RWPE2 (cell line): ENCODE measurements at regions not wholly inside any gene's neighbourhood (a gene's known extent, or its start where the extent isn't known, plus 50 kb on each side); places are given as distances from the start of the nearest gene placed in this dataset.
"Not testable (repeated sequence)": the region's sequence is repeated elsewhere in the genome, so short reads cannot be mapped to it uniquely, and the experiment has no call there.

ENCODE experiments used
- ATAC-seq: fragments of 200-7000 bp; cut with Tn5 transposase; 3 replicates; pipeline ENCODE4 v1.9.1; 2021; ENCODE audit warnings: low read depth
- DNase-seq: peaks from one replicate; pipeline ENCODE4 v3.0.0-alpha.2; 2020; ENCODE audit warnings: low spot score
- H3K27ac ChIP-seq: fragments of 450-650 bp; 2 replicates; pipeline ENCODE4 v1.5.1; 2017; ENCODE audit warnings: mild to moderate bottlenecking; ENCODE audit not compliant: poor library complexity, severe bottlenecking
- H3K27me3 ChIP-seq: fragments of 250-450 bp; sonication (Bioruptor Pico); 2 replicates; pipeline ENCODE4 v1.5.1; 2021; ENCODE audit warnings: mild to moderate bottlenecking, moderate library complexity; ENCODE audit not compliant: insufficient read depth, poor library complexity, severe bottlenecking
- H3K36me3 ChIP-seq: fragments of 250-450 bp; sonication (Bioruptor Pico); 2 replicates; pipeline ENCODE4 v1.5.1; 2020; ENCODE audit warnings: low read depth, mild to moderate bottlenecking, moderate library complexity
- H3K4me1 ChIP-seq: fragments of 250-450 bp; sonication (Bioruptor Pico); 2 replicates; pipeline ENCODE4 v1.5.1; 2021; ENCODE audit warnings: mild to moderate bottlenecking, moderate library complexity; ENCODE audit not compliant: insufficient read depth, poor library complexity, severe bottlenecking
- H3K4me3 ChIP-seq: fragments of 250-450 bp; sonication (Bioruptor Pico); 2 replicates; pipeline ENCODE4 v1.5.1; 2021; ENCODE audit warnings: mild to moderate bottlenecking, moderate library complexity; ENCODE audit not compliant: severe bottlenecking
- H3K9me3 ChIP-seq: fragments of 250-450 bp; sonication (Bioruptor Pico); 2 replicates; pipeline ENCODE4 v1.5.1; 2021; ENCODE audit warnings: mild to moderate bottlenecking, moderate library complexity; ENCODE audit not compliant: severe bottlenecking
- TF ChIP-seq, protein P1 (sequence below): fragments of 450-650 bp; IDR thresholded peaks from one replicate; pipeline ENCODE4 v1.5.1; 2017; ENCODE audit warnings: mild to moderate bottlenecking, moderate library complexity; ENCODE audit not compliant: poor library complexity, severe bottlenecking

DNA sequence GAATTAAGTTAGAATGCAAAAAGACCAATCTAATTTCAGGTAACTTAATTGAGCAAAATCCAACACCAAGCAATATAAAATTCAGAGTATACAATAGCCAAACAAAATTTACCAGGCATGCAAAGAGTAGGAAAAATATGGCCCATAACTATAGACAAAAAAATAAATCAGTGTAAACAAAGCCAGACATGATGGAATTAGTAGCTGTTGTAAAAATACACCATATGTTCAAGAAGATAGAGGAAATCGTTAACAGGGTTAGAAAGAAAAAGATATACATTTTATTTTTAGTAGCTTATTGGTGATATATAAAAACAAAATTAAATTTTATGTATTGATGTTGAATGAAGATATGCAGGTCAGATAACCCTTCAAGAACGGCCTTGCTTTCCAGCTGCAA is 621.1 kb upstream of the MIR17HG start:
- TF ChIP-seq, protein P1, sequence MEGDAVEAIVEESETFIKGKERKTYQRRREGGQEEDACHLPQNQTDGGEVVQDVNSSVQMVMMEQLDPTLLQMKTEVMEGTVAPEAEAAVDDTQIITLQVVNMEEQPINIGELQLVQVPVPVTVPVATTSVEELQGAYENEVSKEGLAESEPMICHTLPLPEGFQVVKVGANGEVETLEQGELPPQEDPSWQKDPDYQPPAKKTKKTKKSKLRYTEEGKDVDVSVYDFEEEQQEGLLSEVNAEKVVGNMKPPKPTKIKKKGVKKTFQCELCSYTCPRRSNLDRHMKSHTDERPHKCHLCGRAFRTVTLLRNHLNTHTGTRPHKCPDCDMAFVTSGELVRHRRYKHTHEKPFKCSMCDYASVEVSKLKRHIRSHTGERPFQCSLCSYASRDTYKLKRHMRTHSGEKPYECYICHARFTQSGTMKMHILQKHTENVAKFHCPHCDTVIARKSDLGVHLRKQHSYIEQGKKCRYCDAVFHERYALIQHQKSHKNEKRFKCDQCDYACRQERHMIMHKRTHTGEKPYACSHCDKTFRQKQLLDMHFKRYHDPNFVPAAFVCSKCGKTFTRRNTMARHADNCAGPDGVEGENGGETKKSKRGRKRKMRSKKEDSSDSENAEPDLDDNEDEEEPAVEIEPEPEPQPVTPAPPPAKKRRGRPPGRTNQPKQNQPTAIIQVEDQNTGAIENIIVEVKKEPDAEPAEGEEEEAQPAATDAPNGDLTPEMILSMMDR = no peak
- Histone ChIP-seq H3K4me1 (no peaks in the 10 kb centered on the region), H3K27ac (no peak overlapping the region), H3K27me3 (no peaks in the 10 kb centered on the region), H3K9me3 (peaks cover 3% of the 10 kb centered on the region), H3K4me3 (no peak overlapping the region), H3K36me3 (no peaks in the 10 kb centered on the region)
- no peak for DNase-seq
- ATAC-seq = no peak

DNA sequence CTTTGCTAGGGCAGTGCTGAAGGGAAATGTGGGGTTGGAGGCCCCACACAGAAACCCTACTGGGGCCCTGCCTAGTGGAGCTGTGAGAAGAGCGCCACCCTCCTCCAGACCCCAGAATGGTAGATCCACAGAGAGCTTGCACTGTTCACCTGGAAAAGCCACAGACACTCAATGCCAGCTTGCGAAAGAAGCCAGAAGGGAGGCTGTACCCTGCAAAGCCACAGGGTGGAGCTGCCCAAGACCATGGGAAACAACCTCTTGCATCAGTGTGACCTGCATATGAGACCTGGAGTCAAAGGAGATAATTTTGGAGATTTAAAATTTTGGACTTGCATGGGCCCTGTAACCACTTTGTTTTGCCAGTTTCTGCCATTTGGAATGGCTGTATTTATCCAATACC is 615.4 kb upstream of the MIR17HG start:
- Histone ChIP-seq H3K4me1 (no peaks in the 10 kb centered on the region), H3K27me3 (no peaks in the 10 kb centered on the region), H3K27ac (no peak overlapping the region), H3K36me3 (no peaks in the 10 kb centered on the region), H3K4me3 (no peak overlapping the region), H3K9me3 (no peaks in the 10 kb centered on the region)
- DNase-seq (no peak), ATAC-seq (no peak)
- TF ChIP-seq, protein P1 = no peak

DNA sequence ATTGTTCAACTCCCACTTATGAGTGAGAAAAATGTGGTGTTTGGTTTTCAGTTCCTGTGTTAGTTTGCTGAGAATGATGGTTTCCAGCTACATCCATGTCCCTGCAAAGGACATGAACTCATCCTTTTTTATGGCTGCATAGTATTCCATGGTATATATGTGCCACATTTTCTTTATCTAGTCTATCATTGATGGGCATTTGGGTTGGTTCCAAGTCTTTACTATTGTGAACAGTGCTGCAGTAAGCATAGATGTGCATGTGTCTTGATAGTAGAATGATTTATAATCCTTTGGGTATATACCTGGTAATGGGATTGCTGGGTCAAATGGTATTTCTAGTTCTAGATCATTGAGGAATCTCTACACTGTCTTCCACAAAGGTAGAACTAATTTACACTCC is 613.0 kb upstream of the MIR17HG start:
- not testable (repeated sequence) for ATAC-seq, DNase-seq

DNA sequence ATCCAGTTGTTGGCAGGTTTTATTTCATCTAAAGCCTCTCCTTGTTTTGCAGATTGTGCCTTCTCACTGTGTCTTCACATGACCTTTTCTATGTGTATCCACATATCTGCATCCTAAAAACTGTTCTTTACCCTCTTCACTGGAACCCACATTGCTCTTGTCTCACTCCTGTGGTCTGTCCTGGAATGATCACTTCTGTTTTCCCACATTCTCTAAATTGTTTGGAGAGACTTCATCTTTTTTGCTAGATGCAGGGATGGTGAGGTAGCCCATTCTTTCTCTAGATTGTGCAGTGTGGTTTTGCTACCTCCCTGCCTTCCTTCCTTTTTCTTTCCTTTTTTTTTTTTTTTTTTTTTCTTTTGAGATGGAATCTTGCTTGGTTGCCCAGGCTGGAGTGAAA is 608.6 kb upstream of the MIR17HG start:
- H3K27me3 ChIP-seq = no peaks in the 10 kb centered on the region
- TF ChIP-seq, protein P1 = no peak
- H3K27ac ChIP-seq = no peak overlapping the region
- H3K9me3 ChIP-seq = no peaks in the 10 kb centered on the region
- DNase-seq (no peak), ATAC-seq (no peak)
- no peaks in the 10 kb centered on the region for H3K36me3 ChIP-seq
- H3K4me3 ChIP-seq = no peak overlapping the region
- H3K4me1 ChIP-seq = no peaks in the 10 kb centered on the region

More for the DNA sequence above, 613.0 kb upstream of the MIR17HG start:
- H3K27me3 ChIP-seq, H3K4me1 ChIP-seq, H3K27ac ChIP-seq, H3K9me3 ChIP-seq, H3K4me3 ChIP-seq, H3K36me3 ChIP-seq: not testable (repeated sequence)

DNA sequence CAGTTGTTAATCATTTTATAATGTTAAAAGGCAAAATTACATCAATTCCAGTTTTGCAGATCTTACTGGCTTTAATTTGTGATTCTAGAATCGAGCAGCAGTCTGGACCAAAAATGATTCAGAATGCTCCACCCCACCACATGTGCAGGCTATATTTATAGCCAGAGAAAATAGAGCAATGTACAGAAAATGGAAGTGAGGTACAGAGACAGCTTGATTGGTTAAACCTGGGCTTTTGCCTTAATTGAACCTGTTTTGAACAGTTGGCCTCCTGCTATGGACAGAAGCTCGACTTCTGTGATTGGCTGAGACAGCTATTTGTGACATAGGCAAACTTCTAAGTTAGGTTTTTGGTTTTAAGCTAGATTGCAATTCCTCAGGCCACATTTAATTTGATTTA is 607.4 kb upstream of the MIR17HG start:
- Histone ChIP-seq H3K9me3 (no peaks in the 10 kb centered on the region), H3K27me3 (no peaks in the 10 kb centered on the region), H3K36me3 (no peaks in the 10 kb centered on the region), H3K4me1 (no peaks in the 10 kb centered on the region), H3K4me3 (no peak overlapping the region), H3K27ac (no peak overlapping the region)
- DNase-seq (no peak), ATAC-seq (no peak)
- TF ChIP-seq, protein P1 = no peak

DNA sequence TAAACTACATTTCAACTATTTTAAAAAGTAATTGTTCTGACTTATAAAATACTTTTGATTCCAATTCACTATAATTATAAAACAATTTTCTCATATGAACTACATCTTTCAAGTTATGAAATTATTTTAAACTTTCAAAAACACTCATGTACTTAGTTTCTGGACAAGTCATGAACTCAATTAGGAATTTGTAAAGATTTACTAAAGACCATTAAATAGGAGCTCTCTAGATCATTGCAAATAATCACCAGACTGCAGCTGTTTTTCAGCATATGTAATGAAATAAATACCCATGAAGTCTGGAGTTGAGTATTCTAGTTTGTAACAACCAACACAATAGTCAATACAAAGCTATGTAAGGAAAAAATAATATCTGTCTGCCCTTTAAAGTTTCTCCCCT is 605.1 kb upstream of the MIR17HG start:
- TF ChIP-seq, protein P1 = no peak

More for the DNA sequence above, 605.1 kb upstream of the MIR17HG start:
- no peak for ATAC-seq
- no peaks in the 10 kb centered on the region for H3K9me3 ChIP-seq
- no peak overlapping the region for H3K27ac ChIP-seq
- H3K36me3 ChIP-seq = no peaks in the 10 kb centered on the region
- no peak for DNase-seq
- H3K27me3 ChIP-seq = no peaks in the 10 kb centered on the region
- H3K4me3 ChIP-seq = no peak overlapping the region
- H3K4me1 ChIP-seq = no peaks in the 10 kb centered on the region
